C4-2B (cell line): ENCODE measurements at regions not wholly inside any gene's neighbourhood (a gene's known extent, or its start where the extent isn't known, plus 50 kb on each side); places are given as distances from the start of the nearest gene placed in this dataset.
"Not testable (repeated sequence)": the region's sequence is repeated elsewhere in the genome, so short reads cannot be mapped to it uniquely, and the experiment has no call there.

ENCODE experiments used
- H3K27ac ChIP-seq: fragments of 450-650 bp; 2 replicates; pipeline ENCODE4 v1.5.1; 2017

DNA sequence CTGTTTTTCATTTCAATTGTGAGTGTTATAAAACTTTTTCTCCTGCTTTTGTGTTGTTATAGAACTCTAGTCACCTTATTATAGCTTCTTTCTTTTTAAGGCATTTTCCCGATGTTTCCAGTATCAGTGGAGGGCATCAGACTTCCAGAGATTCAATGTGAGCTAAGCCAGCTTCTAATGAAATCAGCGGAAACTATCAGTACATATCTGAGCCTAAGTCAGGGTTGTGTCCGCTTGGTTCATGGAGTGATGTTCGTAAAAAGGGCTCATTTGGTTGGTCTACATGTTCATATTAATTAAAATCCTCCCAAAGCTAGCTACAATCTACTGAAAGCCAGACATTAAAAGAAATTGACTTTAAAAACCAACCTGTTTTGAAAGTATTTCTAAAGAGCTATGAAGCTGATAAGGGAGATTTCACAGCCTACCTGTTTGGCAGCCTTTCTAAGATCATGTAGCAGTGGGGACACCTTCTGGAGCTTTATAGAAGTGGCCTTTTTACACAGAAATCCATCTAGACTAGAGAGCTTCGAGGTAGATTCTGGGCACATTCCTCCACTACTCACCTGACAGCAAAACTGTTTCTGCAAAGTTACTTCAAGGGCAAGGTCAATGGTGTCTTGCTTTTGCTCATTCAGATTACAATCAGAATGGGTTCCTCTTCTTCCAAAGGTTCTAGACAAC lies 227.1 kb upstream of the NBPF12 start:
- not testable (repeated sequence) for H3K27ac ChIP-seq

DNA sequence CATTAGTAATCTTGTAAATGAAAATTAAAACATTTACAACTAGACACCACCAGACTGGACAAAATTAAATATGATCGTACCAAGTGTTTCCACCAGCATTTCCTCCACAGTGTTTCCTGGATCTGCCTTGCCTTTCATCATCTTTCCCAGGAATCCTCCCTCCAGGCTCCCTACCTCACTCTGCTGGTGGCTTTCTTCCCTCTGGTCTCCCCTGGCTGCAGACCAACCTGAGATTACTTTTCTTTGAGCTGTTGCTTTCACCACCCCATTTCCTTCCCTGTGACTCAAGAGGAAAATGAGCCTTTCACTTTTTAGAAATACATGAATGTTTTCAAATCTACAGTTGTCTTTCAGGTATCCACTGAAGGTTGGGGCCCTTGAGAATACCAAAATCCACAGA lies 228.8 kb upstream of the NBPF12 start:
- not testable (repeated sequence) for H3K27ac ChIP-seq

DNA sequence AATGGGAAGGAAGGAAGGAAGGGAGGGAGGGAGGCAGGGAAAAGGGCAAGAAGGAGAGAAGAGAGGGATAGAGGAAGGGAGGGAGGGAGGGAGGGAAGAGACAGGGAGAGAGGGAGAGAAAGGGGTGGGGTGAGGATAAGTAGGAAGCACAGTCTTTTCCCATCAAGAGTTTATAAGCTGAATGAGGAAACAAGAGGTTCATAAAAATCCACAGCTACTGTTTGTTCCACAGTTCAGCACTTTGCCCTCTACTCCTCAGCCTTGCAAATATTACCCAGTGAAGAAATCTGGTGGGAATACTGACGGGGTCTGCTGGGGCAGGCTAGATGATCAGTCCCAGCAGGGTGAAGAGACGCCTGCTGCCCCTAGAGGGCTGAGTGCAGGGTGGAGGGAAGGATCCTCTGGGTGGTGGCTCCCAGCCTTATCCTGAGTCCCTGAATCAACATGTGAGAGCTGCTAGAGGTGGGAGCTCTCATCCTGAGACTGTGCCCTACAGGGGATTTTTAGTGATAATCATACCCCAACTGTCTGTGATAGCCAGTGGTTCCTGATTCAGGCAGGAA lies 233.9 kb upstream of the NBPF12 start:
- H3K27ac ChIP-seq: not testable (repeated sequence)

DNA sequence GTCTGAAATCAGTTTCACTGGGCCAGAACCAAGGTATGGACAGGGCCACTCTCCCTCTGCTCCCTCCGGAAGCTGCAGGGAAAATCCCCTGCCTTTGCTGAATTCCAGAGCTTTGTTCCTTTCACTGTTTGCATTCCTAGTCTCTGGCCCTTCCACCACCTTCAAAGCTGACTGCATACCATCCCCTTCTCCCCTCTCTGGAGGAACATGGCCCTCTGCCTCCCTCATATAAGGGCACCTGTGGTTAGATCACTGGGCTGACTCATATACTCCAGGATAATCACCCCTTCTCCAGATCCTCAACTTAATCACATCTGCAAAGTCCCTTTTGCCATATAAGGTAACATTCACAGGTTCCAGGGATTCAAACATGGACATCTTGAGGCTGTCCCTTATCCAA lies 236.8 kb upstream of the NBPF12 start:
- not testable (repeated sequence) for H3K27ac ChIP-seq

DNA sequence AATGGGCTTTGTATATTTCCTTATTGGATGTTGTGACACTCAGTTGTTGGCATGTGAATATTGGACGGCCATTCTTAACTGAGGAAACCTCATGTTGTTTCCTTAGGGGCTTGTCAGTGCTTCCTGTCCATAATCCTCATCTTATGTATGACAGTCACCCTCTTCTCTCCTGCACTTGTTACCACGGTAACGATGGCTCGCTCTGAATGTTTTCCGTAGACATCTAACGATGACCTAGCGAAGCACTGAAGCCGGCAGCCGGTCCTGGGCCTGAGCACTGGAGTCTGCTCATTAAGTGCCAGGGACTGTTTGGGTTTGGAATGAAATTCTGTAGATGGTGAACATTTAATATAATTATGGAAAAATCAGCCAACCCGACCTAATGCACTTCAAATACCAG lies 242.7 kb upstream of the NBPF12 start:
- not testable (repeated sequence) for H3K27ac ChIP-seq

DNA sequence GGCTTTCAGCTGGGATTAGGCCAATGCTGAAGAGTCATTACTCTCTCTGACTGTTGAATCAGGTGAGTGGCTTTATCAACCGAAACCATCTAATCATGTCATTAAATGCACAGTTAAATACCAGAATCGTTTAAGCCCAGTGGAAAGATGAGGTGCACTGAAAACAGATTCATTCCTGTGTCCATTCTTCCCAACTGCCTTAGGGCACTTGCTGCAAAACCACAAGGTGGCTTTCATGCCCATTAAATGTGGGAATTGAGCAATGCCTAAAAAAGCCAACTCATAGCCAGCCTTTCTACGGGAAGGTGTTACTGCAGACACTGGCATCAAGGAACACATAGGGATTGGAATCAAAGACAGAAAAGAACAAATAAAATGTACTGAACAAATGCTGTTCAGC lies 246.3 kb upstream of the NBPF12 start:
- H3K27ac ChIP-seq: not testable (repeated sequence)

DNA sequence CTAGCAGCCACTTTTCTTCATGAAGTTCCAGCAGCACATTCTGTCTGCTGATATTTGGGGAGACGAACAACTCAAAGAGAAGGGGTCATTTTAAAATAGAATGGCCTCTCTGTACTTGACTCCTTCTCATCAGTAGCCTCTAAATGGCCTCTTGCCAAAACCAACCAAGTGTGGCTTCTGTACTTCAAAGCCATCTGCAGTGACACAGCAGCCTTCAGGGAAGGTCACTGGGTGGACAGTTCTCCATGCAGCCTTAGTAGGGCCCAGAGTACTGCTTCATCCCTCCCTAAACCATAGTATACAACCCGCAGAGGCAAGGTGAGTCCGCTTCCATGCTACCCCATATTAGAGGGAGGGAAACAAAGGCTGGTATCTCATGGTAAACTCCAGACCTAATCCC lies 249.2 kb upstream of the NBPF12 start:
- not testable (repeated sequence) for H3K27ac ChIP-seq

DNA sequence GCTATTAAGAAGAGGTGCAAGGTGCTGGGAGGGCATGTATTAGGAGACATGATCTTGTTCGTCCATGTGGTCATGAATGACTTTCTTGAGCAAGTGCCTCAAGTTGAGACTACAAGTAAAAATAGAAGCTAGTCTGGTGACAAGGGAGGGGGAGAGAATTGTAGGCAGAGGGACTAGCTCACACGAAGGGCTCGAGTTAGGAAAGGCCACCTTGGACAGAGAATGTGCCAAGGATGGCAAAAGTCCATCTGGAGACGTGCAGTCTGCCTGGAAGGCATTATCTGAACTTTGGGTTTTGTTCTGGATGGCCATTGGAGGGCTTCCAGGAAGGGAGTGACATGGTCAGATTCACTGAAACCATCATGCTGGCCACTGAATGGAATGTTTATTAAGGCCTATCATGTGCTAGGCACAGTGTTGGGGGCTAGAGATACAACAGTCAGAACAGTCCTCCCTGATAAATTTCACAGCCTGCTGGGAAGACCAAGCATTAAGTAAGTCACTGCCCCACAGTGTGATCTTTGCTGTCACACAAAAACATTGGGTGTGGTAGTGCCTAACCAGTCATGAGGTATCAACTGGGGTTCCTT lies 251.3 kb upstream of the NBPF12 start:
- not testable (repeated sequence) for H3K27ac ChIP-seq

DNA sequence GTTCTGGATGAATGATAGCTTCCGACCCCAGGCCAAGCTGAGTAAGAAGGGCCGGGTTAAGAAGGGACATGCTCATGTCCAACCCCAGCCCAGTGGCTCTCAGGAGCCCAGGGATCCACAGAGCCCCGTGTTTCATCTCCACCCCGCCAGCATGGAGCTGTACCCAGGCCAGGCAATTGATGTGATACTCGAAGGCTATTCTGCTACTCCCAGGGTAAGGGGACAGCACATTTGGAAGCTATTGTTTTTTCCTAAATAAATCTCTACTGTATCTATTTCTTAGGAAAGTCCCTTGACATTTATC lies 255.0 kb upstream of the NBPF12 start:
- not testable (repeated sequence) for H3K27ac ChIP-seq

DNA sequence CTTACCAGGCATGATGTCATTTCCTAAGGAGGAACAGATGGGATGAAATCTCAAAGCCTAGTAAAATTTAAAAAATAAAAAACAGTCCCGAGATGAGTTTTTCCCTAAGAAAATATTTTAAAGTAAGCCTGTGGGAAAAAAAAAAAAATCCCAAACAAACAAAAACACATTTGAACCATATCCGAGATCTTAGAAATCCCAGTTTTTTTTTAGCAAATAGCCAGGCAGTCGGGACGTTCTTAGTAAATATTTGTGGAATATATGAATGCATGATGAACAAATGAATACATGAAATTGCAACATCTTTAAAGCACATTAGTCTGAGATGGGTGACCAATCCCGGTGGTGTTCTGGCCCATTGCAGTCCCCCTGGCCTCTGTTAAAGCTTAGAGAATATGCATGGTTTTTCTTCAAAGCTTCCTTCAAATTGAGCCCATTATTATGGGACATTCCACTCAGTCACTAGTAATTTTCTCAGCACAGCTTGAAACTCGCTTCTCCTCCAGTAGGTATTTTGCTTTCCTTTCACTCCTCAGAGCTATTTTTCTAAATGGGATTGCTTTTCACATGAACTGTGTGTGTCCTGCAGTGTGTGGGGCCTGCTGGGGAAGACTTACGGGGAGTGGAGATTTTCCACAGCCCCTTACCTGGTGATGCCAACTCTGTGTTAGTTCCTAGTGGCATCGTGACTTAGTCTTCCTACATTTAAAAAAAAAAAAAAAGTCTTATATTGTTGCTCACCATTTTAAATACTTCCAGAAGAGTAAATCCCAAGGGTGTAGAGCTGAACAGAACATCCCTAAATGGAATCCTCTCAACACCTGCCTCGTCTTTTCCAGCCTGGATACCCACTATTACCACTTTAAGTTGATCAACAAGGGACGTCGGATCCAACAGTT lies 255.6 kb upstream of the NBPF12 start:
- not testable (repeated sequence) for H3K27ac ChIP-seq

DNA sequence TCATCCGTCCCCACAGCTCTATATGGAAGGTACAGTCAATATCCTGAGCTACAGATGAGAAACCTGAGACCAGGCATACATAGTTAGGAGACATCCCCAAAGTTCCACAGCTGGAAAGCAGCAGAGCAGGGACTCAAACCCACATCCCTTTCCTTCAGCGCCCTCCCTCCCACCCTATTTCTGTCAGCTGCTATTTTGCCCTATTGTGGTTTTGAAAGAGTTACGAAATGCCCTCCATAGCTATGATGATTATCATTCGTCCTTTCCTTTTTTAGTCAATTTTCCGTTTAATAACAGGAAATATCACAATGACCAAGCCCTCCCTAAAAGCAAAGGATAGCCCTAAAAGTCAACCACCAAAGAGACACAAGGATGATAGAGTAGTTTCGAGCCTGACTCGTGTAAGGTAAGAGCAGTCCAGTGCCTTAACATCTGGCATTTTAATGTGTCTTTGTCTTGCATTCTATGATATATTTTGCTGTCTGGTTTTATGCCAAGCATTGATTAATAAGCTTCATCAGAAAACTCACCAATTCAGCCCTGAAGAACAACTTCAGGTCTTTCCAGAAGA lies 264.3 kb upstream of the NBPF12 start:
- H3K27ac ChIP-seq: not testable (repeated sequence)

DNA sequence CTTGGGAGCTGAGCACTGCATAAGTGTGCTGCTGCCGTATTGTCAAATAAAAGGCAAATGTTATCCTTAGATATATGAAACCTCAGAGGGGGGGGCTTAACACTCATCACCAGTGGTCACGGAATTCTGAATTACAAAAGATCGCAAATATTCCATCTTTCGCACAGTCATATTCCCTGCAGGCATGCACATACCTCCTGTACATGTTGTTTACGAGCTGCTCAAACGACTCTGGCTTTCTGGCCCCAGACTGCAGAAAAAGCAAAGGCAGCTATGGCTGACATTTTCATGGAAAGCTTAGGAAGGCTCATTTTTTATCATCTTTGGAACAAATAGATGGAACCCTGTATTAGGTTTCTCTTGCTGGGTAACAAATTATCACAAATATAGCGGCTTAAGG lies 265.5 kb upstream of the NBPF12 start:
- not testable (repeated sequence) for H3K27ac ChIP-seq

DNA sequence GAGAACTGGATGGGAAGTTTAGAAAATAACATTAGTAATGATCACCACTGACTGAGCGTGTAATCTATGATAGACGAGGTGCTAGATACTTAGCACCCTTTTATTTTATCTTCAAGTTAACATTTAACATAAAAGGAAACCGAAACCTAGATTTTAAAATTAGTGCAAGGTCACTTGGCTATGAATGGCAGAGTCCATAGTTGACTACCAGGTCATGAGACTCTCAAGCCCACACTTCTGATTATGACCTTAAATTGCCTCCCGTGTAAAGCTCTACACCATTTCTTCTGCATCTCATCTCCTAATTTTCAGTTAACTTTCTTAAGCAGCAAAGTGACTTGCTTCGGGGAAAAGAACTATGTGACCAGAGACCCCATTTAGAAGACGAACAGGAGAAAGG lies 266.5 kb upstream of the NBPF12 start:
- H3K27ac ChIP-seq: not testable (repeated sequence)

DNA sequence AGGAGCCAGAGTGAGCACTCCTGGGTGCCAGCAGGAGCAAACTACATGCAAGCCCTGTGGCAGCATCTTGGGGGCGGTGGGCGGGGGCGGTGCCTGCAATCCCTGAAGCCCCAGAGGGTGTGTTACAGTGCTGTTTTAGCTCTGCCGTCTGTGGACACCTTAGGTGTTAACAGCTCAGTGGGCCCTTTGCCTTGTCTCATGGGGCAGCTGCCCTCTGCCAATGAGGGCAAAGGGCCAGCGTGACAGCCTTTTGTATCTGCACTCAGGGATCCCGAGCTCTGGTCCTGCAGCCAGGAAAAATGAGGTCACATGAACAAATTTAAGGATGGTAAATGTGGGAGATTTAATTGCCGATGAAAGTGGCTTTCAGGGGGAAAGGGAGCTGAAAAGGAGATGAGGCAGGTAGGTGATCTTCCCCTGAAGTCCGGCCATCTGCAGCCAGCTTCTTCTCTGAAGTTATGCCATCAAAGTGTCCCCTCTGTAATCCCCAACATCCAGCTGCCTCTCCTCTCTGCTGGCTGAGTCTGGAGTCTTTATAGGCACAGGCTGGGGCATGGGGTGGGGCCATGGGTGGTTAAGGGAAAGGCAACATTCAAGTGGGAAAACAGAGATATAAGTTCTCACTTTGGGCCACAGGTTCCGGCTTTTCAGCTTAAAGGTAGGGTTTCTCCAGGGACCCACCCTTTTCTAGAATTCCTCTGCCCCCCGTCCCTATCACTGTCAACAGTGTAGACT lies 267.1 kb upstream of the NBPF12 start:
- H3K27ac ChIP-seq: not testable (repeated sequence)

DNA sequence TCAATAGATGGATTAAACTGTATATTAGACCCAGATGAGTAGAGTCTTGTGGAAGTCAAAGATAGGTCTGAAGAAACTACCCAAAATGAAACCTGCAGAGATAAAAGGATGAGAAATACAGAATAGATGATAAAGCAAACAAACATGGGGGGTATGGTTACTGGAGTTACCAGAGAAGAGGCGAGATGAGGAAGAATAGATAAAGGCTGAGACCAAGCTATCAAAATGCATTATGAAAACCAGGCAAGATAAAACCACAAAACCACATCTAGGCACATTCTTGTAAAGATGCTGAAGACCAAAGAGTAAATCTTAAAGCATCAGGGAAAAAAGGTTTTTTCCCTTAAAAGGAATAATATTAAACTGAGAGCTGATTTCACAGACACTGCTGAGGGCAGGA lies 271.8 kb upstream of the NBPF12 start:
- not testable (repeated sequence) for H3K27ac ChIP-seq

DNA sequence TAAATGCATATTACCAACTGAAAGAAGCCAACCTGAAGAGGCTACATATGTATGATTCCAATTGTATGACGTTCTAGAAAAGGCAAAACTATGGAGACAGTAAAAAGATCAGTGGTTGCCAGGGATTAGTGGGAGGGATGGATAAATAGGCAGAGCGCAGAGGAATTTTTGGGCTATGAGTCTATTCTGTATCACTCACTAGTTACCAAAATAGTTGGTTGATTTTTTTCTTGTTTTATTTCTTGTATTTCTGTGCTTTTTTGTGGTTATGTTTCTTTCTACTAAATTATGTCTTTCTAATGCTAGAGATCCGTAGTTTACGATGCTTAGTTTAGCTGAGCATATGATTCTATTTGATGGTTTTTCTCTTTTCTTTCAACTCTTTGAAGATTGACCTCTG lies 277.9 kb upstream of the NBPF12 start:
- not testable (repeated sequence) for H3K27ac ChIP-seq

DNA sequence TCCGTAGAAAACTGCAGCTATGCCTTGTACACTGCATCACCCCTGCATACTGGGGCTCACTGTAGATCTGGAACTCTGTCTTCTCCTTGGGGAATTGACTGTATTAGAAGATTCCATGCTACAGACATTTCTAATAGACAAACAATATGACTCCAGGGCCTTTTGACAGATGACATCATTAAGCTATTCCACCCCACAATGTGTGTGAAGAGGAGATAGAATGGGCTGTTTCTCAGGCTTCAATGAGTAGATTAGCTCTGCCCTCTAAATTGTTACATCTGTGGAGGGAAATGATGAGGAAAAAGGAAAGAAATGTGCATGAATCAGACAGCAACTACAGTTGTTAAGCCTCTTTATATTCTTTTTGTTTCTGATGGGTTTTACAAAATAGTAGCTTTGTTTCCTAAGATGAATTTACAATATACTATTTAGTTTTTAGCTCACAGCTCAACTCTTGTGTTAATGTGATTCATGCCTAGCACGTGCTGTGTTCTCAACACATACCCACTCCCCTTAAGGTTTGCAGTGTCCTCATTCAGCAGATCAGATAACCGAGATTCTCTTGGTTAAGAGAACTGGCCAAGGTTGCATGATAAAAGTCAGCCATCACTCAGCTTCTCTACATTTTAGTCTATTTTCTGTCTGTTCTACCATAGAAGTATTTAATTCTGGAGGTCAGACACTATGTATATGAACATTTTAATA lies 281.6 kb upstream of the NBPF12 start:
- H3K27ac ChIP-seq: not testable (repeated sequence)

DNA sequence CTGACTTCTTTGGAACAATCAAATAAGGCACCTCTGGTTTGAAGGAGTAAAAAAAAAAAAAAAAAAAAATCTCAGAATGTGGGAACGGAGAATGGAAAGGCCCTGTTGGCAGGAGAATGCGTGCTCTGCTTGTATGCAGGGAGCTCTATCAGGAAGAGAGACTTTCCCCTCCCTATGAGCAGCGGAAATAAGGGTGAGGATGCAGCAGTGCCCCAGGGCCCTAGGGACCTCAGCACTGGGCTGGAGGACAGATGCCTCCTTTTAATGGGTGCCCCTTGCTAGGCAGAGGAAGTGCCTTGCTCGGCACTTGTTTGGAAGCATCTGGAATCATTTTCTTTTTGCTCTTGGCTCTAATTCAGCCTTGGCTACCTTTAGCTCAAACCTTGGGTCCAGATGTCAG lies 283.4 kb upstream of the NBPF12 start:
- H3K27ac ChIP-seq: not testable (repeated sequence)

DNA sequence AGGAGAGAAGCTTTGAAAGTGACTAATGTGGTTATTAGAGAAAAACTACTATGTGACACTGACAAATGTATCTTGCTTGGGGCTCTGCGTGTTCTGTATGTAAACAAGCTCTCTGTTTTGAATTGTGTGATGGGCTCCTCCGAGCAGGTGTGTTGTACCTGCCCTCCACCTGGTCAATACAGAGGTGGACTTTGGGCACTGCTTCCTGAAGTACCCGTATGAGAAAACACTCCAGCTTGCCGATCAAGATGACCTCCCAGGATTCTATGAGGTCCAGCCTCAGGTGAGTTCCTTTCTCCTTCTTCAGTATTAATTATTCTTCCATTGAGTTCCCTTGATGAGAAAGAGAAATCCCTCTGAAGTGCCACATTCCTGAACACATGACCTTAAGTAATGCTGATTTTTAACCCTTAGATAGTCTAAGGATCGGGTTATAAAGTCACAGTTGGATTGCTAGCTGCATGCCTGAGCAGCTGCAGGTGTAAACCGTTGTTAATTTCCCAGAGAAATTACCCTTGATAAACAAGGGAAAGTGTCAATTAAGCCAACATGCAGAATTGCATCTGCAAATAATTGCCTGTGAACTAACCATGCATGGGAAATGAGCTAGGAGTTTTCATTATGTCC lies 292.0 kb upstream of the NBPF12 start:
- not testable (repeated sequence) for H3K27ac ChIP-seq

DNA sequence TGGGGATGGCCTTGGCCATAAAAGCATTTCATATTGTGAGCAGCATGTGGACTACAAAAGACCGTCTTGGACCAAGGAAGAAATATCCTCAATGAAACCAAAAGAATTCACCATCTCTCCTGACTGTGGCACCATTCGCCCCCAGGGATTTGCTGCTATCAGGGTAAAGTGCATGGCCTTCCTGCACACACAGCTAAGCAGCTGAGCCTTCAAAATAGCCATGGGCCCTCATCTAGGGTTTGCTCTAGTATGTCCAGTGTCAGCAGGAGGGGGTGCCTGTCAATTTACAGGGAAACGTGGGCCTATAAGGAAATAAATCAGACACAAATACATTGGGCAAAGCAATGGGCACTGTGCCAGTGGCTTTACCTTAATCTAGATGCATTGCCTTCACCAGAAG lies 296.6 kb upstream of the NBPF12 start:
- H3K27ac ChIP-seq: not testable (repeated sequence)

DNA sequence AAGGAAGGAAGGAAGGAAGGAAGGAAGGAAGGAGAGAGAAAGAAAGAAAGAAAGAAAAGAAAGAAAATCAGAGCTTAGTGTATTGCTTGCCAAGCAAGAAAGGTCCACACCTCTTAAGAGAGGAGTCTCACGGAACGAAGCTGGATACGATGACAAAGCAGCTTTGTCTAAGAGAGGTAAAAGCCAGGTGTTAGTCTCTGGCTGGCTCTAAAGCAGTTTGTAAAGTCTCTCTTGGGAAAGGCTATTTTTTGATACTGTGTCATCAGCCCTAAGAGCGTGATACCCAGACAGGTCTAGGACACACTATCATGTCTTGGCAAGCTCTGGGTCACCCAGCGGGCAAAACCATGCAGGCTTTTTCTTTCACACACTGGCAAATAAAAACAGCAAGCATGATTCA lies 297.5 kb upstream of the NBPF12 start:
- not testable (repeated sequence) for H3K27ac ChIP-seq
